ENCODE measurements at regions not wholly inside any gene's neighbourhood (a gene's known extent, or its start where the extent isn't known, plus 50 kb on each side); places are given as distances from the start of the nearest gene placed in this dataset.

GRCh38 chr2:204081487-204082425 is 145.2 kb downstream of the ICOS start:
- no peak for TF ChIP-seq POLR2AphosphoS5 (IDR thresholded peaks at IDR 0.05)
- no peak for TF ChIP-seq POLR2A (IDR thresholded peaks at IDR 0.05)
- TF ChIP-seq CTCF (IDR thresholded peaks at IDR 0.05): no peak
